Lower leg skin (tissue), 4 donors: ENCODE measurements at regions not wholly inside any gene's neighbourhood (a gene's known extent, or its start where the extent isn't known, plus 50 kb on each side); places are given as distances from the start of the nearest gene placed in this dataset.
"Not testable (repeated sequence)": the region's sequence is repeated elsewhere in the genome, so short reads cannot be mapped to it uniquely, and the experiment has no call there.

Experiments used
- DNase-seq, 2 donors: peaks; one replicate each; pipeline ENCODE4 v3.0.0-alpha.2; 2019; ENCODE audit warnings: low spot score in 2 of 2
- H3K4me3 ChIP-seq: fragments of 200-600 bp; sonication (generic); 2 replicates; pipeline ENCODE4 v1.5.1; 2017; ENCODE audit warnings: mild to moderate bottlenecking, low read depth; ENCODE audit not compliant: poor library complexity, severe bottlenecking
- POLR2A ChIP-seq, 2 donors: fragments of 450-650 bp; IDR thresholded peaks; one replicate each; pipeline ENCODE4 v1.6.1; 2016 to 2017; ENCODE audit warnings: antibody characterized with exemption in 2 of 2, mild to moderate bottlenecking in 1 of 2, moderate library complexity in 1 of 2
- WGBS, 2 donors: methylation state at CpG; one replicate each; pipeline ENCODE4 v1.1.5; 2018; 5-methylcytosine and 5-hydroxymethylcytosine counted together
- intact Hi-C: fragments of 100-400 bp; cut with DNase I; formaldehyde crosslinking; loops from one replicate; pipeline ENCODE4 v1.15.0; 2023; ENCODE audit warnings: low total_unique reads
- TF ChIP-seq, protein P1 (sequence below), 3 donors: fragments of 450-650 bp; IDR thresholded peaks; one replicate each; pipeline ENCODE4 v1.5.1; 2016; ENCODE audit warnings: antibody characterized with exemption in 3 of 3, mild to moderate bottlenecking in 3 of 3, moderate library complexity in 2 of 3

DNA sequence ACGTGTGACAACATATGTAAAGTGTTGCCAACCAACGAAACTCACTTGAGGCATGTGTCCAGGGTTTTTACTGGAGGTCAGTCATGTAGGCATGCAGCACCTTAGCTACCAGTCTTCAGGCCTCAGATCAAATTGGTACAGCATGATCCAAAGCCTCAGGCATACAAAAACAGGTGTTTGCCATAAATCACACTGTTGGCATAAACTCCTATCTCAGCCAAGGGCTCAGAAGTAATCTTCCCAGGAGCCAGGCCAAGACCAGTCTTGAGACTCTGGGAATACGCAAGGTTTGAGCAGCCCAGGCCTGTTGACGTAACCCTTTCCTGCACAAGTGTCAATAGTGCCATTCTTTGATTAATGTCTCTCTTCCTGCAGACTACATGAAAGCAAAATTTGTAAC lies 163.5 kb downstream of the PRL start:
- no peak for TF ChIP-seq POLR2A (IDR thresholded peaks at IDR 0.05)
- TF ChIP-seq, protein P1, sequence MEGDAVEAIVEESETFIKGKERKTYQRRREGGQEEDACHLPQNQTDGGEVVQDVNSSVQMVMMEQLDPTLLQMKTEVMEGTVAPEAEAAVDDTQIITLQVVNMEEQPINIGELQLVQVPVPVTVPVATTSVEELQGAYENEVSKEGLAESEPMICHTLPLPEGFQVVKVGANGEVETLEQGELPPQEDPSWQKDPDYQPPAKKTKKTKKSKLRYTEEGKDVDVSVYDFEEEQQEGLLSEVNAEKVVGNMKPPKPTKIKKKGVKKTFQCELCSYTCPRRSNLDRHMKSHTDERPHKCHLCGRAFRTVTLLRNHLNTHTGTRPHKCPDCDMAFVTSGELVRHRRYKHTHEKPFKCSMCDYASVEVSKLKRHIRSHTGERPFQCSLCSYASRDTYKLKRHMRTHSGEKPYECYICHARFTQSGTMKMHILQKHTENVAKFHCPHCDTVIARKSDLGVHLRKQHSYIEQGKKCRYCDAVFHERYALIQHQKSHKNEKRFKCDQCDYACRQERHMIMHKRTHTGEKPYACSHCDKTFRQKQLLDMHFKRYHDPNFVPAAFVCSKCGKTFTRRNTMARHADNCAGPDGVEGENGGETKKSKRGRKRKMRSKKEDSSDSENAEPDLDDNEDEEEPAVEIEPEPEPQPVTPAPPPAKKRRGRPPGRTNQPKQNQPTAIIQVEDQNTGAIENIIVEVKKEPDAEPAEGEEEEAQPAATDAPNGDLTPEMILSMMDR (IDR thresholded peaks at IDR 0.05) = no peak
- no peak overlapping the region for H3K4me3 ChIP-seq
- WGBS, 2 donors = 33 to 44% methylated on average over 4 of the region's 4 CpGs
- intact Hi-C loops = no loop called here
- DNase-seq = no peak

DNA sequence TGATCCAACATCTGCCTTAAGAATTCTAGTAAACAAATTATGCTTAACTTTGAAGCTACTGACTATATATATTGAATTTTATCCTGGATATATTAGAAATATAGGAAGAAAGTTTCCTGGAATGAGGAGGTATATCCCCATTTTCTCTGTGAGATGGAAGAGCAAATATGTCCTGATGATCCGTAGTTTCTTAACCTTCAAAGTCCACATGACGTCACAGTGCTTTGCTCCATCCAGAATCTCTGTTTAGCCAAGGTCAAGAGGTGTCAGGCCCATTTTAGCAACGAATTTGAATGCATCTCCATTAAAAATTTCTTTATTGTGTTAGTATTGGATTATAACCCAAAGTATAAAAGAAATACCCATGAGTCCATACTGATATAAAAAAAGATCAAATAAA lies 162.5 kb downstream of the PRL start:
- 86 to 93% methylated on average over 3 of the region's 3 CpGs for WGBS, 2 donors
- intact Hi-C loops = no loop called here

GRCh38 chr6:22135395-22135794 lies 161.4 kb downstream of the PRL start:
- H3K4me3 ChIP-seq = no peak overlapping the region
- 92 to 94% methylated on average over 1 of the region's 1 CpG for WGBS, 2 donors
- TF ChIP-seq, protein P1 (IDR thresholded peaks at IDR 0.05) = no peak
- no peak for TF ChIP-seq POLR2A (IDR thresholded peaks at IDR 0.05)
- intact Hi-C loops = no loop called here
- no peak for DNase-seq

More for the DNA sequence above, 162.5 kb downstream of the PRL start:
- no peak for DNase-seq
- TF ChIP-seq POLR2A (IDR thresholded peaks at IDR 0.05) = no peak
- TF ChIP-seq, protein P1 (IDR thresholded peaks at IDR 0.05) = no peak
- no peak overlapping the region for H3K4me3 ChIP-seq

- WGBS, 2 donors = 91 to 93% methylated on average over 10 of the region's 10 CpGs
- H3K4me3 ChIP-seq, intact Hi-C loops, DNase-seq: not testable (repeated sequence)
These were observed 156.1 kb downstream of the PRL start for GRCh38 chr6:22140736-22141135.

GRCh38 chr6:22141241-22141745 lies 155.5 kb downstream of the PRL start:
- no peak for DNase-seq
- intact Hi-C loops = no loop called here
- TF ChIP-seq, protein P1 (IDR thresholded peaks at IDR 0.05) = no peak
- TF ChIP-seq POLR2A (IDR thresholded peaks at IDR 0.05) = no peak
- WGBS, 2 donors = 80 to 84% methylated on average over 5 of the region's 5 CpGs
- no peak overlapping the region for H3K4me3 ChIP-seq

DNA sequence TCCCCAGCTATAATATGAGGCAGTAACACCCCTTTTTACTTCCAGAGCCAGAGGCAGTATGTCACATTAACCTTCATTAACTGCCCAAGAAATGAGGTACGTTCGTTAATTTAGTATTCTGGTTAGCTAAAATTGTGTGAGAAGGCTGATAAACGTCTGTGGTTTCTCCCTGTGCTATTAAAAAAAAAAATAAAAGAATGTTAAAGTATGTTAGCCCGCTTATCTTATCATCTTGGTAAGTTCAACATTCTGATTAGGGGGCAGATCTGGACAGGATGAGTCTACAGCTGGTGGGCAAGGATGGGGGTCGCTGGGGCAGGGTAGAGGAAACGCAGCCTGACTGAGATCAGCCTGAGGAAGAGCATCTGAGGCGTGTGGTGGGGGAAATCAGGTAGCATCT lies 154.0 kb downstream of the PRL start:
- TF ChIP-seq POLR2A (IDR thresholded peaks at IDR 0.05) = no peak
- TF ChIP-seq, protein P1 (IDR thresholded peaks at IDR 0.05) = no peak
- no peak overlapping the region for H3K4me3 ChIP-seq
- 76 to 80% methylated on average over 7 of the region's 7 CpGs for WGBS, 2 donors
- intact Hi-C loops = no loop called here
- DNase-seq = no peak
